HG03354 (cell line): ENCODE measurements at regions not wholly inside any gene's neighbourhood (a gene's known extent, or its start where the extent isn't known, plus 50 kb on each side); places are given as distances from the start of the nearest gene placed in this dataset.

Experiments
- ATAC-seq: cut with Tn5 transposase; IDR thresholded peaks from one replicate; pipeline ENCODE4 v1.9.1; 2021; ENCODE audit warnings: mild to moderate bottlenecking; ENCODE audit not compliant: unreplicated experiment, poor library complexity, severe bottlenecking

- no peak for ATAC-seq
Observed at GRCh38 chr11:27196203-27196897, 155.7 kb downstream of the BBOX1 start.

GRCh38 chr11:27195837-27196202 lies 155.2 kb downstream of the BBOX1 start:
- ATAC-seq, result no peak

- no peak for ATAC-seq
Observed at GRCh38 chr11:27194976-27195375, 154.4 kb downstream of the BBOX1 start.

- ATAC-seq, result no peak
Observed at GRCh38 chr11:27193434-27194225, 153.0 kb downstream of the BBOX1 start.

- no peak for ATAC-seq
Observed at GRCh38 chr11:27192184-27192583, 151.6 kb downstream of the BBOX1 start.

- no peak for ATAC-seq
Observed at GRCh38 chr11:27191639-27192038, 151.0 kb downstream of the BBOX1 start.

- ATAC-seq, result no peak
Observed at GRCh38 chr11:27188696-27189095, 148.1 kb downstream of the BBOX1 start.

- no peak for ATAC-seq
Observed at GRCh38 chr11:27187848-27188621, 147.4 kb downstream of the BBOX1 start.

- no peak for ATAC-seq
Observed at GRCh38 chr11:27187075-27187847, 146.6 kb downstream of the BBOX1 start.

GRCh38 chr11:27186580-27186979 lies 146.0 kb downstream of the BBOX1 start:
- no peak for ATAC-seq

- ATAC-seq, result no peak
Observed at GRCh38 chr11:27184458-27185312, 144.1 kb downstream of the BBOX1 start.

GRCh38 chr11:27183672-27184457 lies 143.2 kb downstream of the BBOX1 start:
- peak; percentile 71 for ATAC-seq

- no peak for ATAC-seq
Observed at GRCh38 chr11:27179334-27179733, 138.7 kb downstream of the BBOX1 start.

- ATAC-seq, result no peak
Observed at GRCh38 chr11:27178859-27179258, 138.2 kb downstream of the BBOX1 start.
